ENCODE measurements at regions not wholly inside any gene's neighbourhood (a gene's known extent, or its start where the extent isn't known, plus 50 kb on each side); places are given as distances from the start of the nearest gene placed in this dataset.

DNA sequence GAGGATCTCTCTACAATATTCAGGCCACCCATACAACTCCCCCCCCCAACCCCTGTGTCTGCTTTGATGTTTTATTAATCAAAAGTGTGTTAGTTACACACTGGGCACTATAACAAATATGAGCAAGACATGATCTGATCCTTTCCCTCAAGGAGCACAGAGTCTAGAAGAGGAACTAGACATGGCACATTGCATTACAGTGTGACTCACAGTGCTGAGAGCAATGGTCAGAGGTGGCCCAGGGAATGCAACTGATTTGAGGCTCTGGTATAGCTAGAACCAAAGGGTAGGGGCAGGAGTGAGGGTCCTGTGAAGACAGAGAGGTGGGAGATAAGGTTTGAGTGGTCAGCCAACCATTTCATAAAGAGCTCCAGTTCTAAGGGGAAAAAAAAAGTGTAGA is 539.2 kb downstream of the ACTL7B start:
- no peak for DNase-seq

DNA sequence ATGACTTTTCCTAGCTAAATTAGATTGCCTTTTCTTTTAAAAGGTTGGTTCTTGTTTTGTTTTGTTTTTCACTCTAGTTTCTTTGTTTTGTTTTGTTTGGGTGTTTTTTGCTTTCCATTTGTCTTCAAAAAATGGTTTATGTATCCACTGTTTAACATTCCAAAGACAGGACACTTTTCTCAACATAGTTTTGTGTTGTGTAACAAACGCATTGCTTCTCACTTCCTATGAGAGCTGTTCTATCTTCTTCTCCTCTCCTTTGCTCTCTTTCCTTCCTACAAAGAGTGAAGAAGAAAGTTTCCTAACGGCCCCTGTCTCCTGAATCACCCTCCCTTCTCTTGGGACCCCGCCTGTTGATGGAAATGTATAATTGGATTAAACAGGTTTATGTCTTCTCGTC is 539.7 kb downstream of the ACTL7B start:
- DNase-seq: no peak

DNA sequence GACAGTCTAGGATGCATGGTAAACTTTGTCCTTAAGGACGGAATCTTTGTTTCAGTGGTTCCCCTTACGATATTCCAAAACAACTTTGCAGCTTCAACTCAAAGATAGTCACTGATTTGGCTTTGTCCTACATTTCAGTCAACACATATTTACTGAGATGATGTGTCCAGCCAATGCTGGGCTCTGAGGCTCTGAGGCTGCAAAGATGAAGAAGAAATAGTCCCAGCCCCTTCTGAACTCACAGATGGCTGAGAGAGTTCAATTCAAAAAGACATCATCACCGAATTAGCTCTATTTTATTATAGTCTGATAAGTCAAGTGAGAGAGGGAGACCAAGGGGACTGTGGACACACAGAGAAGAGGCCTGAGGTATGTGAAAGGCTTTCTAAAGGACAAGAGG is 544.0 kb downstream of the ACTL7B start:
- DNase-seq: no peak

DNA sequence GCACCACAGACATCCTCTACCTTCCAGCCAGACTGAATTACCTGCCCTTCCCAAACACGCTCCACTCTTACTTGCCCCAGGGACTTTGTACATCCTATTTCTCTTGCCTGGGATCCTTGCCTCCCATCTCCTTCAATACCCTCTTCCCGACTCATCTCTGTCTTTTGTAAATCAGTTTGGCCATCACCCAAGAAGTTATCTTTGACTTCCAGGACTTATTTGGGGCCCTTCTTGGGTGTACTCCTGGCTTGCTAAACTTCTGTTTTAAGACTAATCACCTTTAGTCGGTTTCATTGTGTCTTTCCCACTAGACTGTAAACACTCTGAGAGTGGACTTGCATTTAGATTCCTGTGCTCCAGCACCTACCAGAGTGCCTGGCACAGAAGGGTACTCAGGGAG is 545.6 kb downstream of the ACTL7B start:
- DNase-seq: no peak

DNA sequence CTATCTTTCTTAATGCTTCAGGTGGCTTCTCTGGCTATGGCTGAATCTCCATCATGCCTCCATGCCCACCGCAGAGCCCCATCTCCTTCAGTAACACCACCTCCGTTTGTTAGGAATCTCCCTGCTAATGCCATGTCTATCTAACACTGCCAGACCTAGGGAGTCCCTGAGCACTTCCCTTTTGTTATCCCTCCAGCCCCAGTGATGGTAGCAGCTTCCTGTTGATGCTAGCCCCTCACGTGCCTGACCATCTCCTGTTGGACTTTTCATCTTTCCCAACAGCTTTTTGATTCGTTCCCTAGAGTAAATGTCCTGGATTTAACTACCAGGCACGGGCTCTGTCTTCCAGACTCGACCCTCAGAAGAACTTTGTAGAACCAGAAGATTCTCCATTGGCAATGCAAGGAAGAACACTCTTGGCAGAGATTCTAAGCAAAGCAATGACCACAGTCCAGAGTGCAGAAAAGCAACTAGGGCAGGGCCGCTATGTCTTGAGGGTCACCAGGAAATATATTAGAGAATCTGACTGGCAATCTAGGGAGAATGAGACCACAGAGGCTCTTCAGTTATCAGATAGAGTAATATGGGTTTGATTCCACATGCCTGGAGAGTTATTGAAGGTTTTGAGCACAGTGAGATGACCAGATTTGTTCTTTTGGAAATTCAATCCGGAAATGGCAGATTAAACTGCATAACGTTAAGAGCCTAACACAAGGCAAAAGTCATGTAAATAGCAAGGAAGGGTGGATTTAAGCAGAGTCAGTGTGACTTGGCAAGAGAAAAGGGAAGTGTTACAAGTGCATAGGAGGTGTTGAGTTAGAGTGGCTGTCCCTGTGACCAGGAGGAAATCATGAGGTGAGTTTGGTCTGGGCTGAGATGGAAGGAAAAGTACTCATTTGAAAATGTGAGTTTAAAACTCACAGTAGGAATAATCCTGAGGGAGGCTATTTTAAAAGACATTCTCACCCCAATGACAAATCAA is 555.2 kb downstream of the ACTL7B start:
- DNase-seq: no peak

DNA sequence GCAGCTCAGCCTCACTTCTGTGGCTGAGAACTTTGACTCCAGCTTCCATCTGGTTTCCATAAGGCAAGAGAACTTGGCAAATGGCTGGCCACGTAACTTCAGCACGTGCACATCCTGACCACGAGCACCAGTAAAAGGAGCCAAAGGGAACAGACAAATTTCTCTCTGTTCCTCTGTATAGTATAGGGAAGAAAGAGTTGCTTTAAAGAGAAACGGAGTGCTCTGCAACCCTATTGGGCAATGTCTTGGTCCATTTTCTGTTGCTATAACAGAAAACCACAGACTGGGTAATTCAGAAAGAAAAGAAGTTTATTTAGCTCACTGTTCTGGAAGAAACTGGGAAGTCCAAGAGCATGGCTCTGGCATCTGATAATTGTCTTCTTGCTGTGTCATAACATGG is 558.7 kb downstream of the ACTL7B start:
- DNase-seq: no peak

DNA sequence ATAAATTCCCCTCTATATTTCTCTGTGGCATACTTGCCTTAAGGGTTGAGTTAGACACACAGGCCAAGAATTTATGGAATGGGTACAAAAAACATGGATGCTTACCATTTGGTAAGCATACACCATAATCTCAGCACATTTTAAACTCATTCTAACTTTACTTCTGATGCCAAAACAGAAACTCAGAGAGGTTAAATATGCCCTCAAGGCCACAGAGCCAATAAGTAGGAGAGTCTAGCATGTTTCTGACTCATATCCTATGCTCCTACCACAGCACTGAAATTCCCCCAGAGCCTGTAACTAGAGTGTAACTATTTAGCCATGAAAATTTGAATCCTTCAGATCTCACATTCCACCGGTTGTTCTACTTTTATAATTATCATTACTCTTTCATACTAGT is 559.7 kb downstream of the ACTL7B start:
- no peak for DNase-seq

DNA sequence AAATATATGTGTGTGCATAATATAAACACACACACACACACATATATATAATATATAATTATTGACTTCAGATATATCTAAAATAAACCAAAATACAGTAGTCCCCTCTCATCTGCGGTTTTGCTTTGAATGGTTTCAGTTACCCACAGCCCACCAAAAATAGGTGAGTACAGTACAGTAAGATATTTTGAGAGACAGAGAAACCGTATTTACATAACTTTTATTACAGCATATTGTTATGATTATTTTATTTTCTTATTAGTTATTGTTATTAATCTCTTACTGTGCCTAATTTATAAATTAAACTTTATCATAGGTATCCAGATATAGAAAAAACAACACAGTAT is 564.2 kb downstream of the ACTL7B start:
- DNase-seq: no peak

DNA sequence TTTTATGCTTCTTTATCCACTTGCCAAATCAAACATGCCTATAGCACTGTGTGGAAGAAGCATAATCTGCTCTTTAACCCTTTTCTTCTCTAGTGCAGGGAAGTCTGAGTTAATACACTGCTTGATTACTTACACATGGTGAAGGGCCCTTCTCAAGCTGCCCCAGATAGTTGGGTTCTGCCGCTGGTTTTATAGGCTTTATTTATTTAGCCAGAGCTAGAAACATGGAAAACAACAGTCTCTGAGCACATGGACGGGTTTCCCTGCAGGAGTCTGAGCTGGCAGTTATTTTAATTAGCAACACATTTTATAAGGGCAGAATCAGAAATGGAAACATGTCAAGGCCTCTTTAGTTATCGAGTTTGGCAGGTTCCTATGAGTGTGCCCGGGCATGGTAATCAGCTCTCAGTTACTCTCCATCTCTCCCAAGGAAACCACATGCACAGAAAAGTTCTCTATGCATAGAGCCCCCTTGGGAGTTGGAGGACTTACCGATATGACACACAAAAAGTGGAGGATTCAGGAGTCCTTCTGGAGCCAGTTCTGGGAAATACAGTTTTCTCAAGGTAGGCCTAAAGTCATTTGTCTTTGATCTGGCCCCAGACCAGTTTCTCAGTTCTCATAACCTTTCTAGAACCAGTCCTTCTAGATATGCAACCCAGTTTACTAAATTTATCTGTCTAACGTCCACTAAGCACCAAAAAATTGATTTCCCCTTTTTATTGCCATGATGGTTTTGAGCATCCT is 564.8 kb downstream of the ACTL7B start:
- DNase-seq: no peak

DNA sequence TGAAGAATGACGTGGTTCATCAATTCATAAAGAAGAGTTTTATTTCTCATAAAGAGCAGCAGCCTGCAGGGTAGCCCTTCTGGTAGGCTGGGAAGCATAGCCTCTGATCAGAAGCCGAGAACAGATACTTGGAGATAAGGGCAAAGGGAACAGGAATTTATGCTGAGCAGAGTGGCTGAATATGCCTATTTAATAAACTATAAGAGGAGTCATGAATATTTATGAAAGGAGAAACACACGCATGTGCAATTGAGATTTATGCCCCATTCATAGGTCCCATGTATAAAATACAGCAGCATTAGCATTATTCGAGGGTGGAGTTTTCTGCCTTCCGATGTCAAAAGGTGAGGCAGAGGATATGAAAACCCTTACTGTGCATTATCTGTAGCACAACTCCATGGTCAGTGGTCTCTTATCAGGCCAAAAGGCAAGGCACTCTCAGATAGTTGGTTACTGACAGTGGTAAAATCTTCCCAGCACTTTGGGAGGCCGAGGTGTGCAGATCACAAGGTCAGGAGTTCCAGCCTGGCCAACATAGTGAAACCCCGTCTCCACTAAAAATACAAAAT is 569.1 kb downstream of the ACTL7B start:
- no peak for DNase-seq

DNA sequence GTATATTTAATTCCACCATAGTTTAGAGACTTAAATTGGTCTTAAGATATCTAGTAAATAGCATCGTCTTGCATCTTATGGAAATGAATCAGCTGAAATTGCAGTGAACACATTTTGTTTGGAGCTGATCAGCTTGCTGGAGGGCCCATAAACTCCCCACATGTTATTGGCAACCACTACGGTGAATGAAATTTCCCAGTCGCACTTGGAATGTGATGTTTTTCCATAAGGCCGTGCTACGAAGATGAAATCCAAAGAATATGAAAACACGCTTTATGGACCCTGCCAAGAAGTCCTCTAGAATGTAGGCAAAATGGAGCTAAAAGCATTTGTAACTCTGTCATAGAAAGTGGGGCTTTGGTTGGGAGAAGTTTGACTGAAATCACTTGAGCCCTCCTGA is 572.1 kb downstream of the ACTL7B start:
- no peak for DNase-seq

DNA sequence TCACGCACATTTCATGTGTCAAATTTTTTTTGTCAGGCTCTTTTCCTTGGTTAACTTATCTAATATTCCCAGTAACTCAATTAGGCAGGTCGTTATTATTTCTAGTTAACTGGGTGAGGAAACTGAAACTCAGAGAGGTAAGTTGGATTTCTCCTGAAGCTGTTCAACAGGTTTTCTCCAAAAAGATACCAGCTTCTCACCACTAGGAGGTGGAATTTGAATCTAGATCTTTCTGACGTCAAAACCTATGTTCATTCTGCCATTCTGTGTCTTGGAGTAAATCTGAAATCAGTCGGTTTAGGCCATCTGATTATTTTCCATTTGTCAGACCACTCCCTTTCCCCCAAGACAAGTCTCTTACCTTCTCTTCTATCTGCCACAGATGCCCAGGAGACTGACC is 572.9 kb downstream of the ACTL7B start:
- no peak for DNase-seq

DNA sequence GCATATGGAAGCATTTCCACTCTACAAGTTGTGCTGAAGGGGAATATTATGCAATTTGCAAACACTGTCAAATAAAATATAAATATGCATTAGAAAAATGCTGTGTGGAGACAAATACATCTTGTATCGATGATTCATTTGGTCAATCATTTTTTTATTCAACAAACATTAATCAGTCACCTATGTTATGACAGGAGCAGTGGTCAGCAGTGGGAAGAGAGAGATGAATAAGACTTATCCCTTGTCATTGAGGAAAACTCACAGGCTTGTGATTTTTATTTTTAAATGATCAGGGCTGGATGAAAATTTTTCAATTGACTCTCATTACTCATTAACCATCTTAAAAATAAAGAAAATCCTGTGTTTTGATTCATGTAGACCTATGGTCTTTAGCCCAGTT is 574.1 kb downstream of the ACTL7B start:
- DNase-seq: no peak

DNA sequence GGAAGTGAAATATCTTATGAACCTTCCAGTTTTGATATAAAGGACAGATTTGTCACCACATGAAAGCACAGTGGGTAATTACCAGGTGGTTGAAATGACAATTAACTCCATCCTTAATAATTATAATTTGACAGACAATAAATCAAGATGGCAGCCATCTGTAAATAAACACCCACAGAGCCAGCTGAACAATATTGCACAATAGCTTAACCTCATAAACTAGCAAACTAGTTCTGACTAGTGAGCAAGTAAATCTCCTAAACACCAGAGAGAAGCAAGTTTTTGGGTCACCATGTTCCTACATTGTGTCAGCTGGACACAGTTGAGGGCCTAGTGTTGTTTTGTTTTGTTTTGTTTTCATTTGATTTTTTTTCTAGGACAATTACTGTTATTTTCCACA is 577.4 kb downstream of the ACTL7B start:
- no peak for DNase-seq

DNA sequence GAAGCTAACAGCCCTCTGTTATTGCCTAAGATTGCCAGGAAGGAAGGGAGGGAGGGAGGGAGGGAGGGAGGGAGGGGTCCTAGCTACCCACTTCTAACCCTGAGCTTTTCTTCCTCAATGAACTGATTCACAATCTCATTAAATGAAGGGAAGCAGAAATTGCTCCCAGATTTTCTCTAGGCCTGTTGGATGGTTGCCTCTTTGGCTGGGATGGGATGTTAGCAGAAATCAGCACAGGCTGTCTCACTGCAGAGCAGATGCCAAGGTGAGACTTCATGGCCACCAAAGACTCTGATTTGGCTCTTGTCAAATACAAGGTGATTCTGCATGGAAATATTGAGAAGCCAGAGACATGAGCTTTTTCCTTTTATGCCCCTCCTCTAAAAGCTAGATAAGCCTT is 578.6 kb downstream of the ACTL7B start:
- DNase-seq: no peak

DNA sequence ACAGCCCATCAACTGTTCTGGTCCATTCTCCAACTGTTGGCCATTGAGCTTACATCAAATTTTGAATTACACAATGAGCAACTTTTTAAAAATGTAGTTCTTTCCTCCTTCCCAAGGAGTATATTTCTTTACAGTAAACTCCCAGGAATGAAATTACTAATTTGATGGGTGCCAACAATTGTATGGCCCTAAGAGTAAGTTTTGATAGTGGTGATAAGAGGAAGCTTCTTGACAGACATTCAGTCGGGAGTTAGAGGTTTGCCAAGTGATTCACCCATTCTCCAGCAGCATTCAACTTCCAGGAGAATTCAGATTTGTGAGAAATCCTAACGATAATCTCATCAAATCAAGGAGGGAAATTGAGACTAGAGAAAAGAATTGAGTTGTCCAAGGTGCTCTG is 579.9 kb downstream of the ACTL7B start:
- DNase-seq: no peak

DNA sequence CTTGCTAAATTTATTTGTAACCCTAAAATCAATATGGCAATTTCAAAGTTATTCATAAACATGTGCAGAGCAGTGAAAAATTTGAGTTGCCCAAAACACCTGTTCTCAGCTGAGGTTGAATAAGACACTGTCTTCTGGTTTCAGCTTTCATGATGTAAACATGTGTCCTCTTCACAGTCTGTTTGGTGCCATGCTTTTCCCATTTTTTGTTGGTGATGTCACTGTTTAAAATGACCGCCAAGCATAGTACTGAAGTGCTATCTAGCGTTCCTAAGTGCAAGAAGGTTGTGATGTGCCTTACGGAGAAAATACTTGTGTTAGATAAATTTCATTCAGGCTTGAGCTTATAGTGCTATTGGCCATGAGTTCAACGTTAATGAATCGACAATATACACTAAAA is 580.8 kb downstream of the ACTL7B start:
- DNase-seq: no peak

DNA sequence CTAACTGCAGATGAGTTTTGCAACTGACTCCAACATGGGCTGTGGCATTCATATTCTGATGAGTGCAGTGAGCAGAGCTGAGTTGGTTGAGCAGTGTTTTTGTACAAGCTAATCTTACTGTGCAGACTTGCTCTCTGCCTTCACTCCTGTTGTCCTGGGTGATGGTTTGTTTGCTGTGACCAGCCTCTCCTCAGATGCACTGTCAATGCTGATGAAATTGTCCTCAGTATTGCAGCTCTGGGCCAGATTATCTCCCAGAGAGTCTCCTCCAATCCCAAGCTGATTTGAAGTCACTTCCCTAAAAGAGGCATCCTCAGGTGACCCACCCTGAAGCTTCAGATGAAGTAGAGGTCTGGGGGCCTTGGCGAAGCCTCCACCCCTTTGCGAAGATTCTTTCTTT is 581.8 kb downstream of the ACTL7B start:
- DNase-seq: no peak

DNA sequence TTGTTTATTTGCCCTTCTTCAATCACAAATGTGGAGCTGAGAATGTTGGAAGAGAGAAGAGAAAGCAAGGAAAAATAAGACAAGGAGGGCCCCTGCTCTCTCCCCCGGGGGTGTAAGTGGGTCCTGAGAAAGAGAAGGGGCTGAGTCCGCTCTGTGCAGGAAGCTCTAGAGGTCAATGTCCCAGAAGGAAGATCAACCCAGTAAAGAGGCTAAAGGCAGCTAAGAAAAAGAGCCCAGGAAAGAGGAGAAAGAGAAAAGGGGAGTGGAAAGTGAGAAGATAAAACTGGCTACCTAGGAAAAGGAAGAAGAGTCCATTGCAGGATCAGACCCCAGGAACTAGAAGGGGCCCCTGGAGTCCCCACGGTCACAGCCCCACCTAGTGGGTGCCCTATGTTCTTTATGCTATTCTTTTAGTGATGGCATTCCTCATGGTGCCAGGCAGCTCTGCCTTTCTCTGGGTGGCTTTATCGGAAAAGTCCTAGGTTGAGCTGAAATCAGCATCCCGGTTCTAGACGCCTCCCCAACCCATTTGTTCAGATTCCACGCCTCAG is 583.4 kb downstream of the ACTL7B start:
- DNase-seq: no peak

DNA sequence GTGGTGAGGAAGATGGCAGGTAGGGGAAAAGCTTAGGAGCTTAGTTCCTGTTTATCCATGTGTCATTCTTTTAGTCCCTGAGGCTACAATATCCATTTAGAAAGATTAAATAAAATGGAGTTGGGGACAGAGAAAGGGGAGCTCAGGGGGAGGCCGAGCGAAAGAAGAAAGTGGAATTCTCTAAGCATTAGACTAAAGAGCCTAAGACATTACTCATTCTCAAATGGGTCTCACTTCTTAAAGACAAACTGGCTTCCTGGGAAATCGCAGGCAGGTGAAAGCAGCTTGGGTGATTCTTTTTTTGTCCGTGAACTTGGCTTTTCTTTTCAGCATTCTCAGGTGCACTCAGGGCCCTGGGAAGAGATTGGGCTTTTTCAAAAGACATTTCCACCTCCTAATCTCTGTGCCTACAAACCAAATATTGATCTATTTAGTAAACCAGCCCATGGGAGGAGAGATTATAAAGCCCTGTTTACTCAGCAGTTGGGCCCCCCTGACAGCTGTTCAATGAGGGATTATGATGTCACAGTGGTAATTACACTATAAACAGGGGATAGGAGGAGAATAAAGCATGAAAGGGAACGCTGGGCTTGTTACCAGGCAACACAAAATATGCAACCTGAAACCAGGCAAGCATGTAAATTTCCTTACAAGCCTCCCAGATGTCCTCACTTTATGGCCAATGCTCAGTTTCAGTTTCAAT is 584.0 kb downstream of the ACTL7B start:
- peak; percentile 76 for DNase-seq

DNA sequence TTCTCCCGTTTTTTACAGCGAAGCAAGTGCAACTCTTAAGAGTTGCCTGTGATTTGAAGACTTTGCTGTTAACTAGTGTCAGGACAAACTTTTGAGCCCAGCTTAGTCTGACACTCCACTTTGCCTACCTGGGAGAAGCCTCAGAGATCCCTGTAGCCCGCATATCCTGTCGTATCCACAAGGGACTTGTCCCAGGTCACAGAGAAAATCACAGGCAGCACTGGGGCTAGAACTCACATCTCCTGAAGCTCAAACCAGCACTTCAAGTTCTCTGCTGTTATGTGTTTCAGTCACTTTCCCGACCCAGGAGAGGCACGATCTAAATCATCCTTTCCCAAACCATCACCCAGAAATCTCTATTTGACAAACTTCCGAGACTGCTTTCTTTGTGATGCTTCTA is 584.5 kb downstream of the ACTL7B start:
- no peak for DNase-seq

DNA sequence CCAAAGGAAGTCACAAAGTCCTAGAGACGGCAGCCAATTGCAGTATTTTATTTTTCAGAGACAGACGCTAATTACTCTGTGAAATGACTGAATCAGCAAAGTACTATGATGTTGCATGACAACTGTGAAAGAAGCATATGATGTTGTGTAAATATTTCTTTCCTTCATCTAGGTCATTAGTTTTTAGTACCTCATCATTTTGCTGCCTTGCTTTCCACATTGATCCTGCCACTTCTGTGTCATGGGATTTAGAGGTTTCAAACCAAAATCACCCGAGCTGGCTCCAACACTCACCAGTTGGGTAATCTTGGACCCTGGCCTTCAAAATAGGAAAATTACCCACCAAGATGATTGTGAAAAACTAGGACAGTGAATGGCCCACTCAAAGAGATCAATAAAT is 585.2 kb downstream of the ACTL7B start:
- no peak for DNase-seq

DNA sequence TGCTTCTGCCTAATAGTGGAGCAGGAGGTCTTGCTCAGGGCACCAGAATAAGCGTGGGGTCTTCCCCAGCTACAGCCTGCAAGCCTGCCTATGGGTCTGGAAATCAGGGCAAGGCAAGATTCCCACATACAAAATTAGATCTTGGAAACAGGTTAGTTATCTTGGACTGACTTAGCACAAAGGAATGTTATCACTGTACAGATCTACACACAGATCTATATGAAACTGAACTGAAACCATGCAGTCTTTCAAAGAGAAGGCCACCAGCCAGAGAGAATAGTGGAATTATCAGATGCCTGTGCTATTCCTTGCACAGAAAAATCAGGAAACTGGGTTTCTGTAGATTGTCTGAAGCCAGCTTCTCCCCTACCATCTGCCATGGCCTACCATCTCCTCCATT is 585.7 kb downstream of the ACTL7B start:
- no peak for DNase-seq
